IMR-90 (cell line): ENCODE measurements at regions not wholly inside any gene's neighbourhood (a gene's known extent, or its start where the extent isn't known, plus 50 kb on each side); places are given as distances from the start of the nearest gene placed in this dataset.
A peak's percentile ranks its signal among the peaks of the same experiment; 100 is the strongest.

Source experiments
- ATAC-seq: fragments of 200-7000 bp; cut with Tn5 transposase; 2 replicates; pipeline ENCODE4 v1.9.1; 2020; ENCODE audit warnings: low read depth, mild to moderate bottlenecking, moderate library complexity
- BruUV-seq: library from RNA; stranded (reverse); fragments of 400-500 nt; replicated peaks from 2 replicates; lab custom pipeline; 2021; lab: Mats Ljungman, UMichigan
- CTCF ChIA-PET: fragments of 300-600 bp; formaldehyde crosslinking; extraction: SDS; loops from one replicate; lab custom pipeline; 2021; ENCODE audit warnings: antibody characterized with exemption; lab: Yijun Ruan, JAX
- POLR2A ChIA-PET: fragments of 300-600 bp; sonication (Branson Sonifier 250); formaldehyde crosslinking; loops from one replicate; lab custom pipeline; 2022; ENCODE audit warnings: antibody characterized with exemption; ENCODE audit not compliant: unreplicated experiment; lab: Charles Lee
- DNase-seq: peaks from one replicate; pipeline ENCODE4 v3.0.0; 2013
- H2AFZ ChIP-seq: replicated peaks from 2 replicates; pipeline ENCODE3; 2013; ENCODE audit warnings: low read length, mild to moderate bottlenecking; ENCODE audit not compliant: poor library complexity
- H2AK5ac ChIP-seq: 2 replicates; pipeline ENCODE4 v1.6.1; 2013; ENCODE audit warnings: low read depth, low read length, inconsistent platforms
- H2AK9ac ChIP-seq: replicated peaks from 2 replicates; pipeline ENCODE3; 2013; ENCODE audit warnings: mild to moderate bottlenecking, low read depth, low read length, moderate library complexity; ENCODE audit not compliant: poor library complexity
- H2BK120ac ChIP-seq: 2 replicates; pipeline ENCODE4 v1.6.1; 2013; ENCODE audit warnings: low read depth, low read length, inconsistent platforms
- H2BK15ac ChIP-seq: 3 replicates; pipeline ENCODE4 v1.6.1; 2013; ENCODE audit warnings: low read depth, low read length, inconsistent platforms
- H2BK20ac ChIP-seq: 2 replicates; pipeline ENCODE4 v1.6.1; 2013; ENCODE audit warnings: low read depth, mild to moderate bottlenecking, inconsistent platforms, low read length, moderate library complexity
- H2BK5ac ChIP-seq: 2 replicates; pipeline ENCODE4 v1.6.1; 2013; ENCODE audit warnings: mild to moderate bottlenecking, low read depth, low read length, inconsistent platforms; ENCODE audit not compliant: poor library complexity, severe bottlenecking
- H3K14ac ChIP-seq: replicated peaks from 2 replicates; pipeline ENCODE4 v1.6.1; 2013; ENCODE audit warnings: low read depth, low read length, inconsistent platforms
- H3K18ac ChIP-seq: 2 replicates; pipeline ENCODE4 v1.6.1; 2013; ENCODE audit warnings: low read depth, low read length, control low read depth
- H3K23ac ChIP-seq: 2 replicates; pipeline ENCODE4 v1.6.1; 2013; ENCODE audit warnings: low read depth, low read length, inconsistent platforms
- H3K27ac ChIP-seq: 2 replicates; pipeline ENCODE4 v1.5.1; 2013; ENCODE audit warnings: mild to moderate bottlenecking, control low read depth, low read length; ENCODE audit not compliant: insufficient read depth
- H3K27me3 ChIP-seq: 2 replicates; pipeline ENCODE4 v1.6.1; 2013; ENCODE audit warnings: low read length; ENCODE audit not compliant: control insufficient read depth, insufficient read depth
- H3K36me3 ChIP-seq: 2 replicates; pipeline ENCODE4 v1.6.1; 2013; ENCODE audit warnings: low read length, mixed read lengths; ENCODE audit not compliant: control insufficient read depth, insufficient read depth
- H3K4ac ChIP-seq: 2 replicates; pipeline ENCODE4 v1.6.1; 2013; ENCODE audit warnings: low read depth, low read length, inconsistent platforms
- H3K4me1 ChIP-seq: 2 replicates; pipeline ENCODE4 v1.6.1; 2013; ENCODE audit warnings: low read length, mixed read lengths; ENCODE audit not compliant: control insufficient read depth, insufficient read depth
- H3K4me2 ChIP-seq: 2 replicates; pipeline ENCODE4 v1.6.1; 2013; ENCODE audit warnings: low read depth, mild to moderate bottlenecking, control low read depth, low read length, moderate library complexity
- H3K4me3 ChIP-seq: 2 replicates; pipeline ENCODE4 v1.5.1; 2013; ENCODE audit warnings: low read depth, mild to moderate bottlenecking, control low read depth, low read length, moderate library complexity; ENCODE audit not compliant: insufficient read depth
- H3K56ac ChIP-seq: 2 replicates; pipeline ENCODE4 v1.6.1; 2013; ENCODE audit warnings: low read length, inconsistent platforms; ENCODE audit not compliant: insufficient read depth; ENCODE audit errors: extremely low read depth
- H3K79me1 ChIP-seq, 2 experiments: 2 replicates each; pipeline ENCODE4 v1.6.1; 2013; ENCODE audit warnings: low read length in 2 of 2, inconsistent platforms in 1 of 2, low read depth in 1 of 2
- H3K9ac ChIP-seq: 2 replicates; pipeline ENCODE4 v1.6.1; 2013; ENCODE audit warnings: low read depth, low read length, control low read depth
- H3K9me1 ChIP-seq: 2 replicates; pipeline ENCODE4 v1.6.1; 2013; ENCODE audit warnings: low read length, inconsistent platforms; ENCODE audit not compliant: insufficient read depth
- H3K9me3 ChIP-seq: 2 replicates; pipeline ENCODE4 v1.6.1; 2013; ENCODE audit warnings: low read length; ENCODE audit not compliant: control insufficient read depth, insufficient read depth
- H4K20me1 ChIP-seq: 2 replicates; pipeline ENCODE4 v1.6.1; 2013; ENCODE audit warnings: low read length, inconsistent platforms; ENCODE audit not compliant: insufficient read depth
- H4K5ac ChIP-seq: 2 replicates; pipeline ENCODE4 v1.6.1; 2013; ENCODE audit warnings: mild to moderate bottlenecking, low read depth, low read length, control low read depth
- H4K8ac ChIP-seq, 2 experiments: 2 replicates each; pipeline ENCODE4 v1.6.1; 2013; ENCODE audit warnings: low read depth in 2 of 2, low read length in 2 of 2, control low read depth in 1 of 2, inconsistent platforms in 1 of 2
- H4K91ac ChIP-seq: 2 replicates; pipeline ENCODE4 v1.6.1; 2013; ENCODE audit warnings: low read depth, low read length, inconsistent platforms; ENCODE audit not compliant: insufficient read depth
- BHLHE40 ChIP-seq: fragments of 150-350 bp; IDR thresholded peaks from 2 replicates; pipeline ENCODE4 v1.6.1; 2016; ENCODE audit warnings: mild to moderate bottlenecking, low read depth, low read length
- CEBPB ChIP-seq: IDR thresholded peaks from 2 replicates; pipeline ENCODE4 v1.6.1; 2012; ENCODE audit warnings: low read depth, low read length, improper control_type of control experiment
- CHD1 ChIP-seq: IDR thresholded peaks from 2 replicates; pipeline ENCODE4 v1.6.1; 2012; ENCODE audit warnings: low read depth, low read length, improper control_type of control experiment
- ELK1 ChIP-seq: fragments of 150-350 bp; IDR thresholded peaks from 2 replicates; pipeline ENCODE4 v1.6.1; 2016; ENCODE audit warnings: low read depth, mild to moderate bottlenecking, low read length, moderate library complexity, borderline replicate concordance
- MAZ ChIP-seq: IDR thresholded peaks from 2 replicates; pipeline ENCODE4 v1.6.1; 2012; ENCODE audit warnings: low read depth, mild to moderate bottlenecking, low read length, improper control_type of control experiment, moderate library complexity, borderline replicate concordance
- RCOR1 ChIP-seq: IDR thresholded peaks from 2 replicates; pipeline ENCODE4 v1.6.1; 2012; ENCODE audit warnings: mild to moderate bottlenecking, low read length, improper control_type of control experiment; ENCODE audit not compliant: insufficient replicate concordance
- WGBS, 2 experiments: methylation state at CpG; one replicate each; pipeline versions ENCODE4 v1.1.5 to v1.1.7; 2013; ENCODE audit warnings: missing lambda C conversion rate in 2 of 2; ENCODE audit not compliant: insufficient read length in 1 of 2; ENCODE audit errors: extremely low coverage in 2 of 2; 5-methylcytosine and 5-hydroxymethylcytosine counted together
- dilution Hi-C: fragments of 300-500 bp; cut with HindIII; formaldehyde crosslinking; loops from one replicate; pipeline ENCODE4 v1.14.3; 2018; ENCODE audit warnings: low sequenced_read_pairs; ENCODE audit not compliant: unreplicated experiment
- in situ Hi-C: fragments of 300-500 bp; cut with MboI; formaldehyde crosslinking; loops from 3 replicates; pipeline ENCODE4 v1.14.3; 2019; ENCODE audit warnings: low sequenced_read_pairs, inconsistent platforms, mixed read lengths
- intact Hi-C: fragments of 100-400 bp; cut with micrococcal nuclease; formaldehyde crosslinking; loops from 2 replicates; pipeline ENCODE4 v1.10.0; 2022

GRCh38 chr18:67672716-67673115 lies 156.2 kb upstream of the DSEL start:
- intact Hi-C loops (loop anchor here (2.0 to 10.0 kb wide), 2 partner anchors 192 to 950 kb away; no protein-coding TSS in a partner anchor), dilution Hi-C loops (loop anchor here (5.0 kb wide), 1 partner anchor 80 kb away; no protein-coding TSS in a partner anchor), in situ Hi-C loops (loop anchor here (5.0 kb wide), 1 partner anchor 155 kb away; the partner anchor contains the start of gene DSEL)
- H2AK9ac ChIP-seq = no peak overlapping the region
- H4K20me1 ChIP-seq = no peaks in the 10 kb centered on the region
- H3K23ac ChIP-seq = no peak overlapping the region
- peaks cover 12% of the 10 kb centered on the region for H3K4me1 ChIP-seq
- peak overlapping the region; percentile 84 for H2AK5ac ChIP-seq
- peaks cover 13% of the 10 kb centered on the region; the same call in 1 of the 2 replicates for H3K9me1 ChIP-seq
- no TSS peak for BruUV-seq
- peak overlapping the region; percentile 64; the same call in 1 of the 2 replicates for H3K4ac ChIP-seq
- H3K9me3 ChIP-seq = no peaks in the 10 kb centered on the region
- no CpG with 5 or more reads among the region's 5 CpGs for WGBS, 2 experiments
- H3K4me2 ChIP-seq = no peak overlapping the region
- no peak for DNase-seq
- TF ChIP-seq ELK1 (no peak), CHD1 (no peak), MAZ (no peak), RCOR1 (no peak), CEBPB (no peak), BHLHE40 (no peak)
- peak overlapping the region; percentile 83 for H3K18ac ChIP-seq
- CTCF ChIA-PET = no interaction called here
- H4K91ac ChIP-seq = peak overlapping the region; percentile 8; the same call in 1 of the 2 replicates
- POLR2A ChIA-PET = no interaction called here
- peak overlapping the region; percentile 76; the same call in 1 of the 2 replicates for H2BK120ac ChIP-seq
- no peak for ATAC-seq
- no peaks in the 10 kb centered on the region for H3K27me3 ChIP-seq
- H3K14ac ChIP-seq = no peak overlapping the region
- no peak overlapping the region for H3K56ac ChIP-seq
- H2BK5ac ChIP-seq = no peak overlapping the region
- H4K8ac ChIP-seq = peak overlapping the region in 1 of 2 experiments; percentile 37; a peak in 2 of 4 replicates
- H3K27ac ChIP-seq = peak overlapping the region; percentile 52; the same call in 1 of the 2 replicates
- H2BK15ac ChIP-seq = peak overlapping the region; percentile 78; the same call in 1 of the 3 replicates
- H3K4me3 ChIP-seq = no peak overlapping the region
- no peak overlapping the region for H2AFZ ChIP-seq
- H4K5ac ChIP-seq = peak overlapping the region; percentile 62
- no peak overlapping the region for H3K9ac ChIP-seq
- peak overlapping the region; percentile 22; the same call in 1 of the 2 replicates for H2BK20ac ChIP-seq
- H3K79me1 ChIP-seq = no peaks in the 10 kb centered on the region
- no peaks in the 10 kb centered on the region for H3K36me3 ChIP-seq
